GM13977 (cell line): ENCODE measurements at regions not wholly inside any gene's neighbourhood (a gene's known extent, or its start where the extent isn't known, plus 50 kb on each side); places are given as distances from the start of the nearest gene placed in this dataset.

Experiments used
- DNase-seq: peaks from one replicate; pipeline ENCODE4 v3.0.0; 2012; ENCODE audit warnings: low spot score
- in situ Hi-C: fragments of 300-500 bp; cut with MboI; formaldehyde crosslinking; loops from one replicate; pipeline ENCODE4 v1.12.0; 2022; ENCODE audit warnings: low sequenced_read_pairs, low pct_unique_long_range_greater_than_20kb, mixed read lengths, inconsistent platforms; ENCODE audit not compliant: unreplicated experiment
- TF ChIP-seq, protein P1 (sequence below): IDR thresholded peaks from 2 replicates; pipeline ENCODE4 v1.5.1; 2012; ENCODE audit warnings: mild to moderate bottlenecking, control low read depth; ENCODE audit not compliant: insufficient read depth; ENCODE audit errors: extremely low read depth, missing control alignments

DNA sequence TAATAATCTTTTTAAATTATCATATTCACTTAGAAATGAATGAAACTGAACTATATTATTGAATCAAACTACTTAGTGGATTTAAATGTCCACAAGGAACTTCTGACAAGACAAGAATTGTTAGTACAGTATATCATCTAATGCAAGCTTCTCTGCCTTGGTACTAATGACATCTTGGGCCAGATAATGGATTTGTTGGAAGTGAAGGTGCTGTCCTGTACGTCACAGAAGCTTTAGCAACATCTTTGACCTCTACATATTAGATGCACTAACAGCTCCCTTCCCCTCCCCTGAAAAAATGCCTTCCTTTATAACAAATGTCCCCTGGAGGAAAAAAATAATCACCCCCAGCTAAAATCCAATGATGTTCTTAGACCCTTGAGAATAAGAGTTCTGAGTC, 695.8 kb upstream of the EYS start:
- in situ Hi-C loops = no loop called here
- TF ChIP-seq, protein P1, sequence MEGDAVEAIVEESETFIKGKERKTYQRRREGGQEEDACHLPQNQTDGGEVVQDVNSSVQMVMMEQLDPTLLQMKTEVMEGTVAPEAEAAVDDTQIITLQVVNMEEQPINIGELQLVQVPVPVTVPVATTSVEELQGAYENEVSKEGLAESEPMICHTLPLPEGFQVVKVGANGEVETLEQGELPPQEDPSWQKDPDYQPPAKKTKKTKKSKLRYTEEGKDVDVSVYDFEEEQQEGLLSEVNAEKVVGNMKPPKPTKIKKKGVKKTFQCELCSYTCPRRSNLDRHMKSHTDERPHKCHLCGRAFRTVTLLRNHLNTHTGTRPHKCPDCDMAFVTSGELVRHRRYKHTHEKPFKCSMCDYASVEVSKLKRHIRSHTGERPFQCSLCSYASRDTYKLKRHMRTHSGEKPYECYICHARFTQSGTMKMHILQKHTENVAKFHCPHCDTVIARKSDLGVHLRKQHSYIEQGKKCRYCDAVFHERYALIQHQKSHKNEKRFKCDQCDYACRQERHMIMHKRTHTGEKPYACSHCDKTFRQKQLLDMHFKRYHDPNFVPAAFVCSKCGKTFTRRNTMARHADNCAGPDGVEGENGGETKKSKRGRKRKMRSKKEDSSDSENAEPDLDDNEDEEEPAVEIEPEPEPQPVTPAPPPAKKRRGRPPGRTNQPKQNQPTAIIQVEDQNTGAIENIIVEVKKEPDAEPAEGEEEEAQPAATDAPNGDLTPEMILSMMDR = no peak
- no peak for DNase-seq

DNA sequence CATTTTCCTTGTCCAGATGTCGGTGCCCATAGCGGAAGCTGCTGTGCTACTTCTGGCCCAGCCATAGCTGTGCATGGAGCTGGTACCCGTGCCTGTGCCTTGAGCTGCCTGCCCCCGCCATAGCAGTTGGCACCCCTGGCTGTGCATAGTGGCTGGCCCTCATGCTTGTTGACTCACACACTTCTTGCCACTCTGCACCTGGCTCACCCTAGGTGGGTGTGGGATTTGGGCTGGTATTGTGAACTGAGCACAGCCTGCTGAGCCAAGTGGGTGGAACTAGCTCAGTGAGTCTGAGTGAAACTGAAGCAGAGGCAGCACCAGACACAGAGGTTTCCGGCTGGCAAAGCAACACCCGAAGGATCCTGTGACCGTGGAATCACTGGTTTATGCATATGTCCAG, 689.5 kb upstream of the EYS start:
- in situ Hi-C loops = no loop called here
- TF ChIP-seq, protein P1 = no peak
- no peak for DNase-seq

DNA sequence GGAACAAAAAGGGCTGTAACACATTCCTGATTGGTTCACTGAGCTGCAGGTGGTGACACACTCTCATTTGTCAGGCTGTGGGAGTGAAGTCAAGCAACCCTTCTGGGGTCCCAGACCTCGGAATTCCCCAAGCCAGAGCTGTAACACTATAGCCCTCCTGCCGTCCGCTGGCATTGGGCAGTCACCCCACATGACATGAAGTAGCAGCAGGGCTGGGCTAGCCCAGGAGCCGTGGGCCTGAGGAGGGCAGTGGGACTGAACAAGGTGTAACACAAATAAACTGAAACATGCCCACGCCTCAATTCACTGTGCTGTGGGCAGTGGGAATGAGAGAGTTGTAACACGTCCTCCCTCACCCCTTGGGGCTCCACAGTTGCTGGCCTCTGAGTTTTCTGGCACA, 689.1 kb upstream of the EYS start:
- DNase-seq = no peak
- in situ Hi-C loops = no loop called here
- TF ChIP-seq, protein P1 = no peak

DNA sequence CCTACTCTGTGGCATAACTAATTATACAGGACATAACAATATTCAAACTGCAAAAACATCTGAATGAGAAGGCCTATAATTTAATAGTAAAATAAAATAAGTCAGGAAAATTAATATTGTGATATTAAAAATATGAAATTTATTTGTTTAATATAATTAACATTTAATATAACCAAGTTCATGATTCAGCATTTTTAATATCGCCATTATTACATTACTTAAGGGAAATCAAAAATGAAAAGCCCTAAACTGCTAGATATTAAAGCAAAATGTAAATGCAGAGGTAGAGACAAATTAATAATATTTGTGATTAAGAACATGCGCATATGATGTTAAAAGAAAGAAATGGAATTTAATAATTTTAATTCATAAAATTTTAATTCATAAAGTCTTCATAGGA, 683.4 kb upstream of the EYS start:
- in situ Hi-C loops = no loop called here
- TF ChIP-seq, protein P1 = no peak
- DNase-seq = no peak

DNA sequence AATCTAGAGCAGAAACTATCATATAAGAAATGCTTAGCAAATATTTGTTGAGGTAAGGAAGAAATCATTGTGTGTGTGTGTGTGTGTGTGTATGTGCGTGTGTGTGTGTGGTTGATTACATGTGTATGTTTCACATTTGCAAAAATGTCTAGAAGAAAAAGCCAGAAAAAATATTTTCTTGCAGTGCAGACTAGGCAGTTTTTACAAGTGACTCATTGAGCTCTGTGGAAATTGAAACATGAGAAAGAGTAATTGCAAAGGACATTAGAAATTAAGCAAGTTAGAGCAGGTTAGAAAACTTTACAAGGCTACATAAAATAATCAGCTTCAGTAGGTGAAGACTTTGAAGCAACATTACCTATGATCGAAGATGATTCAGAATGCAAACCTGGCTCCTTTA, 669.0 kb upstream of the EYS start:
- DNase-seq = no peak
- TF ChIP-seq, protein P1 = no peak
- in situ Hi-C loops = no loop called here

DNA sequence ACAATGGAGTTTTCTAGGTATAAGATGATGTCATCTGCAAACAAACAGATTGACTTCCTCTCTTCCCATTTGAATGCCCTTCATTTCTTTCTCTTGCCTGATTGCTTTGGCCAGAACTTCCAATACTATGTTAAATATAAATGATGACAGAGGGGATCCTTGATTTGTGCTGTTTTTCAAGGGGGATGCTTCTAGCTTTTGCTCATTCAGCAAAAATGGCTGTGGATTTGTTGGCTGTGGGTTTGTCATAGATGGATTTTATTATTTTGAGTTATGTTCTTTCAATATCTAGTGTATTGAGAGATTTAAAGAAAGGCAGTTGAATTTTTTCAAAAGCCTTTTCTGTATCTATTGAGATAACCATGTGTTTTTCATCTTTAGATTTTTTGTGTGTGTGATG, 662.4 kb upstream of the EYS start:
- DNase-seq = no peak
- in situ Hi-C loops = no loop called here
- TF ChIP-seq, protein P1 = no peak

DNA sequence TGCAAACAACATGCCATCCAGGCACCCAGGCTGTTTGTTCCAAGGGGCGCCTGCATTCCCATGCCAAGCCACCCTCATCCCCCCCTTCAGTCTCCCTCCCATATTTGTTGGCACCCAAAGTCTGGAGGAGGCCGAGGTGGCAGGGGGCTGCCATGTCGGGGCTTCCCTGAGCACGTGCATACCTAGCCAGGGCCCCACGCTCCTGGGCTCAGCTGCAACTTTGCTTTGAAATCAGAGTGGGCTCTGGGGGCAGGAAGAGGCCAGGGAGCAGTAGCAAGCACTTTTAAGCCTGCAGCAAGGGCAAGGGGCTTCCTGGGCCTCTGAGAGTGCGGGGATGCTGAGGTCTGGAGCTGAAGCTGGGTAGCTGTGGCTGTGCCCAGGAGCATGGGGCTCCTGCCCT, 655.9 kb upstream of the EYS start:
- in situ Hi-C loops = no loop called here
- TF ChIP-seq, protein P1 = no peak
- DNase-seq = no peak
